Hematopoietic multipotent progenitor cell treated with erythropoietin and hydrocortisone succinate and interleukin-3 and kit ligand, for 4 days (in vitro differentiated cells): ENCODE measurements at regions not wholly inside any gene's neighbourhood (a gene's known extent, or its start where the extent isn't known, plus 50 kb on each side); places are given as distances from the start of the nearest gene placed in this dataset.
"Not testable (repeated sequence)": the region's sequence is repeated elsewhere in the genome, so short reads cannot be mapped to it uniquely, and the experiment has no call there.

Experiments used
- DNase-seq: peaks from one replicate; pipeline ENCODE4 v3.0.0-alpha.2; 2015

- DNase-seq = no peak
Observed at GRCh38 chr21:35208104-35208503, 159.0 kb upstream of the RUNX1 start.

GRCh38 chr21:35207322-35207721 lies 158.2 kb upstream of the RUNX1 start:
- no peak for DNase-seq

- DNase-seq = peak; percentile 15
Observed at GRCh38 chr21:35206141-35207125, 157.3 kb upstream of the RUNX1 start.

GRCh38 chr21:35204850-35205541 lies 155.9 kb upstream of the RUNX1 start:
- DNase-seq = peak; percentile 81

GRCh38 chr21:35204125-35204524 lies 155.0 kb upstream of the RUNX1 start:
- DNase-seq = no peak

GRCh38 chr21:35203093-35203977 lies 154.2 kb upstream of the RUNX1 start:
- no peak for DNase-seq

GRCh38 chr21:35202431-35202830 lies 153.3 kb upstream of the RUNX1 start:
- peak; percentile 11 for DNase-seq

- no peak for DNase-seq
Observed at GRCh38 chr21:35201799-35202198, 152.7 kb upstream of the RUNX1 start.

GRCh38 chr21:35201288-35201687 lies 152.2 kb upstream of the RUNX1 start:
- DNase-seq = no peak

GRCh38 chr21:35199733-35200015 lies 150.6 kb upstream of the RUNX1 start:
- no peak for DNase-seq

GRCh38 chr21:35198982-35199732 lies 150.1 kb upstream of the RUNX1 start:
- DNase-seq = no peak

- DNase-seq = no peak
Observed at GRCh38 chr21:35198565-35198964, 149.5 kb upstream of the RUNX1 start.

- DNase-seq = no peak
Observed at GRCh38 chr21:35197992-35198431, 148.9 kb upstream of the RUNX1 start.

GRCh38 chr21:35197191-35197590 lies 148.1 kb upstream of the RUNX1 start:
- no peak for DNase-seq

- no peak for DNase-seq
Observed at GRCh38 chr21:35196128-35196527, 147.0 kb upstream of the RUNX1 start.

GRCh38 chr21:35195232-35195631 lies 146.1 kb upstream of the RUNX1 start:
- no peak for DNase-seq

GRCh38 chr21:35191754-35192153 lies 142.7 kb upstream of the RUNX1 start:
- DNase-seq = no peak

- no peak for DNase-seq
Observed at GRCh38 chr21:35191128-35191527, 142.0 kb upstream of the RUNX1 start.

- DNase-seq = no peak
Observed at GRCh38 chr21:35190201-35190701, 141.1 kb upstream of the RUNX1 start.

GRCh38 chr21:35189077-35189863 lies 140.2 kb upstream of the RUNX1 start:
- no peak for DNase-seq

- DNase-seq = not testable (repeated sequence)
Observed at GRCh38 chr21:35183389-35183788, 134.3 kb upstream of the RUNX1 start.
